MCF 10A (cell line): ENCODE measurements at regions not wholly inside any gene's neighbourhood (a gene's known extent, or its start where the extent isn't known, plus 50 kb on each side); places are given as distances from the start of the nearest gene placed in this dataset.

Source experiments
- BruUV-seq: library from RNA; stranded (reverse); fragments of 400-500 nt; replicated peaks from 2 replicates; lab custom pipeline; 2021; lab: Mats Ljungman, UMichigan
- CTCF ChIA-PET: fragments of 300-600 bp; sonication (Branson Sonifier 250); formaldehyde crosslinking; extraction: SDS; loops from one replicate; lab custom pipeline; 2021; ENCODE audit warnings: antibody characterized with exemption, inconsistent platforms; lab: Yijun Ruan, JAX
- POLR2A ChIA-PET: fragments of 300-600, 350-650 bp; sonication (Branson Sonifier 250); formaldehyde crosslinking; extraction: SDS; loops from one replicate; lab custom pipeline; 2020; ENCODE audit warnings: antibody characterized with exemption, inconsistent platforms; lab: Yijun Ruan, JAX
- DNase-seq: peaks from one replicate; pipeline ENCODE4 v3.0.0-alpha.2; 2018; ENCODE audit not compliant: unreplicated experiment
- H3K27ac Mint-ChIP-seq: one replicate; pipeline ENCODE4 v1.8.0; 2022; ENCODE audit warnings: mild to moderate bottlenecking, low read depth, mixed read lengths; ENCODE audit not compliant: unreplicated experiment
- H3K27me3 Mint-ChIP-seq: one replicate; pipeline ENCODE4 v1.8.0; 2022; ENCODE audit warnings: mixed read lengths; ENCODE audit not compliant: insufficient read depth, unreplicated experiment
- H3K36me3 Mint-ChIP-seq: one replicate; pipeline ENCODE4 v1.8.0; 2022; ENCODE audit warnings: mild to moderate bottlenecking, moderate library complexity, mixed read lengths; ENCODE audit not compliant: insufficient read depth, unreplicated experiment
- H3K4me1 Mint-ChIP-seq: one replicate; pipeline ENCODE4 v1.8.0; 2022; ENCODE audit warnings: mixed read lengths; ENCODE audit not compliant: insufficient read depth, unreplicated experiment
- H3K4me3 Mint-ChIP-seq: one replicate; pipeline ENCODE4 v1.8.0; 2022; ENCODE audit warnings: mild to moderate bottlenecking, moderate library complexity, mixed read lengths; ENCODE audit not compliant: unreplicated experiment
- H3K9me3 Mint-ChIP-seq: one replicate; pipeline ENCODE4 v1.8.0; 2022; ENCODE audit warnings: mixed read lengths; ENCODE audit not compliant: unreplicated experiment
- CTCF ChIP-seq: fragments of 200-600 bp; IDR thresholded peaks from one replicate; pipeline ENCODE4 v1.8.0; 2022; ENCODE audit warnings: antibody characterized with exemption, mild to moderate bottlenecking; ENCODE audit not compliant: unreplicated experiment
- intact Hi-C: fragments of 100-400 bp; cut with micrococcal nuclease; formaldehyde crosslinking; loops from 2 replicates; pipeline ENCODE4 v1.14.1; 2022

GRCh38 chr2:118642501-118642900 lies 204.9 kb downstream of the EN1 start:
- CTCF ChIA-PET: no interaction called here
- intact Hi-C loops: no loop called here
- Mint-ChIP-seq H3K27me3 (no peaks in the 10 kb centered on the region), H3K9me3 (no peaks in the 10 kb centered on the region), H3K4me3 (no peak overlapping the region), H3K27ac (no peak overlapping the region), H3K36me3 (no peaks in the 10 kb centered on the region), H3K4me1 (peaks cover 12% of the 10 kb centered on the region)
- POLR2A ChIA-PET: no interaction called here
- no peak for DNase-seq
- no peak for TF ChIP-seq CTCF
- no TSS peak for BruUV-seq

DNA sequence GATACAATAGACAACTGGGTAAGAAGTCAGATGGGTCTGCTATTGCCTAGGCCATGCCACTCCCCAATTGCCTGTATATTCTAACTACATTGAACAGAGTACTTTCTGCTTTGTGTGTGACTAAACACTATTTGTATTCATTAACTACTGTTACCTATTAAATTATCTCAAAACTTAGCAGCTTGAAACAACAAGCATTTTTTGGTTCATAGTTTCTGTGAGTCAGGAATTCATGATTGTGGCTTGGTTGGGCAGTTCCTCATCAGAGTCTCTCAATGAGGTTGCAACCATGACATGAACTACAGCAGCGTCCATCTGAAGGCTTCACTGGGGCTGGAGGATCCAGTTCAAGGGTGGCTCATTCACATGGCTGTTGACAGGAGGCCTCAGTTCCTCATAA lies 205.7 kb downstream of the EN1 start:
- intact Hi-C loops: no loop called here
- Mint-ChIP-seq H3K27ac (no peak overlapping the region), H3K27me3 (no peaks in the 10 kb centered on the region), H3K4me3 (no peak overlapping the region), H3K4me1 (peaks cover 12% of the 10 kb centered on the region), H3K9me3 (no peaks in the 10 kb centered on the region), H3K36me3 (no peaks in the 10 kb centered on the region)
- no TSS peak for BruUV-seq
- TF ChIP-seq CTCF: no peak
- DNase-seq: no peak
- ChIA-PET POLR2A (no interaction called here), CTCF (interaction anchor here (0.6 to 0.9 kb wide), 3 partner anchors 37 to 269 kb away, joined by 3 to 5 read pairs (median 3); no protein-coding TSS in a partner anchor)

- no TSS peak for BruUV-seq
- ChIA-PET CTCF (no interaction called here), POLR2A (no interaction called here)
- H3K9me3 Mint-ChIP-seq: no peaks in the 10 kb centered on the region
- peaks cover 12% of the 10 kb centered on the region for H3K4me1 Mint-ChIP-seq
- DNase-seq: no peak
- intact Hi-C loops: no loop called here
- TF ChIP-seq CTCF: no peak
- no peak overlapping the region for H3K4me3 Mint-ChIP-seq
- no peaks in the 10 kb centered on the region for H3K36me3 Mint-ChIP-seq
- no peaks in the 10 kb centered on the region for H3K27me3 Mint-ChIP-seq
- H3K27ac Mint-ChIP-seq: no peak overlapping the region
These were observed 208.1 kb downstream of the EN1 start for GRCh38 chr2:118639371-118639770.

DNA sequence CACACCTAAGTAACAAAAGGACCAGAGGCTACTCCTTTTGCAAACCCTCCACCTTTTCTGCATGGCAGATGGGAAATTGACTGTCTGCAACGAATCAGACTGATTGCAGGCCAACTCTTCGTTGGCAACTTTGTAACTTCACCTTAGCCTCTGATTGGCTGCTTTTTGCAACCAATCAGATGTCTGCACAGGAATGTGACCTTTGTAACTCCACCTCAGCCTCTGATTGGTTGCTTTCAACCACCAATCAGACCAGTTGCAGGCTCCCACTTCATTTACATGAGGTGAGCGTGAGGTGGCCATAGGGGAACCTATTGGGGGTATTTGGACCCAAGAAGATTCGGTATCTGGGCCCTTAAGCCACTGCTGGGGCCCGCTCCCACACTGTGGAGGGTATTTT lies 209.0 kb downstream of the EN1 start:
- DNase-seq: no peak
- H3K36me3 Mint-ChIP-seq: no peaks in the 10 kb centered on the region
- no peaks in the 10 kb centered on the region for H3K9me3 Mint-ChIP-seq
- intact Hi-C loops: no loop called here
- POLR2A ChIA-PET: no interaction called here
- no peak for TF ChIP-seq CTCF
- no peak overlapping the region for H3K4me3 Mint-ChIP-seq
- BruUV-seq: no TSS peak
- H3K27me3 Mint-ChIP-seq: no peaks in the 10 kb centered on the region
- CTCF ChIA-PET: no interaction called here
- no peak overlapping the region for H3K27ac Mint-ChIP-seq
- H3K4me1 Mint-ChIP-seq: peaks cover 5% of the 10 kb centered on the region
